Hepatic stellate cell (primary cell): ENCODE measurements at regions not wholly inside any gene's neighbourhood (a gene's known extent, or its start where the extent isn't known, plus 50 kb on each side); places are given as distances from the start of the nearest gene placed in this dataset.
A peak's percentile ranks its signal among the peaks of the same experiment; 100 is the strongest.

Experiments
- DNase-seq: peaks from one replicate; pipeline ENCODE4 v3.0.0; 2011; ENCODE audit warnings: low spot score

DNA sequence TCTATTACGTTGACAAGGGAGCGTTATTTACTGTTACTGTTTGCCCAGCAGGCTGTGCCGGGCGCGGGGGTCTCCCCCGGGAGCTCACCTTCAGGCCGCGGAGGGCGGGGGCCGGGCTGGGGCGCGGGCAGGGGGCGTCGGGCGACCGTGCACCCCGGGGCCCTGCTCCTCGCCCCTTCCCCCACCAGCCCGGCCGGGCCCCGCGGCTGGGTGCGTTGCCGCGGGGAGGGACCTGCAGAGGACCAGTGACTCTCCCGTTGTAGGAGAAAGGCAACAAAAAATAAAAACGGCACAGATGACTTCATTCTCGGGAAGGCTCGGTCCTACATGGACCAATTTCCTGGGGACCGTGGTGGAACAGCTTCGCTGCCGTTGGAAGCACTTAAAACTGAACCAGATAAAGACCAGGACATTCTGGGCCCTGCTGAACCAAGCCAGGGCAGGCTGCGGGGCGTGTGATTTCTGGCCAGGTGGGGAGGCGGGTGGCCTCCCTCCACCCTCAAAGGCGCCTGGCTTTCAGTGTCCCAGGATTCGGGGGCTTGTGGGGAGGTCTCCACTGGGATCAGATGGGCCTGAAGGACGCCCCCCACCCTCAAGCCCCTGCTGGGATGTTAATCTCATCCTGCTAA lies 57.4 kb downstream of the IGLL1 start:
- DNase-seq: peak; percentile 63

DNA sequence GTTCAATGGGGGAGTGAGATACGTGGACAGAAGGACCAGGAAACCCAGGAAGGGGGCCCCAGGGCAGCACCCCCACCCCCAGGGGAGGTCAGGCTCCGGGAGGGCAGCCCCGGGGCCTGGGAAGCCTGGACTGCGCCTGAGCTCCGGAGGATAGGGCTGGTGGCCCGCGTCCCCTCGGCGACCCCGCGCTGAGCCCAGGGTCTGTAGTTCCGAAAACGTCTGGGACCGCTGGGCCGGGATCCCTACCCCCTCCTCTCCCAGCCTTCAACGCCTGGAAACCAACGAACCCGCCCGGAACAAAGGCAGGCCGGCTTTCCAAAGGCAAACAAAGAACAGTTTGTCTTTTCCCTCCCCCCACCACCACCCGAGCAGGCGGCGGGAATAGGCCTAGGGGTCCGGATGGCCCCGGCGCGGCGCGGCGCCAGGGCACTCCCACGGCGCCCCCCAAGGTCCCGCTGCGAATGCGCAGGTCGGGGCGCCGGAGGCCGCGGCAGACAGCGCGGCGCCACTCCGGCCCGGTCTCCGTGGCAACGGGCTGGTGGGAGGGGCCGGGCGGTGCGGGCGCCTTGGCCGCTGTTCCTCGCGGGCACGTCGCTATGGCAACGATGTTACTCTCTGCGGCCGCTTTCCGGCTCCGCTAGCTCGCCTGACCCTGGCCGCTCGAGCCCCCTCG lies 58.5 kb downstream of the IGLL1 start:
- peak; percentile 96 for DNase-seq

DNA sequence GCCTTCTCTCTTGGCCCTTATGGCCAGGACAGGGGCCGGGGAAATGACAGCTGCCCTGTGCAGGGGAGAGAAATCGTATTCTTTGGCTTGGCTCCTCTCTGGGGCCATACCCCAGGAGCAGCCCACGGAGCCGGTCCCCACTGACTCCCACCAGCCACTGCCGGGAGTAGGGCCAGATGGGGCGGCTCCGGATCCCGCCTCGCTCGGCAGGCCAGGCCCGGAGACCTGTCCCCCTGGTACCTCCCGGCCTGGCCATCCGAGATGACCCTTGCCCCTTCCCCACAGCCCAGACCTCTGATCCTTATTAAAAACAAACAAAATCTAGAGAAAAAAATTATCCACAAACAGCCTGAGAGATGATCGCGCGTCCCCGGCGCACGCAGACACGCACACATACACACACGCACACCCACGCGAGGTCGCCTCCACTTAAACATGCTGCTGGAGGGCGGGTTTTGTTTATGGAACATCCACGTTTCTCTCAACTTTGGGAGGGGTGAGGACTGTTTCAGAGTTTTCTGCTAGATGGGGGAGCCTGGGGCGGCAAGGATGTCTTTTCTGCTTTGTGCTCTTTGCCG lies 59.1 kb downstream of the IGLL1 start:
- peak; percentile 61 for DNase-seq

DNA sequence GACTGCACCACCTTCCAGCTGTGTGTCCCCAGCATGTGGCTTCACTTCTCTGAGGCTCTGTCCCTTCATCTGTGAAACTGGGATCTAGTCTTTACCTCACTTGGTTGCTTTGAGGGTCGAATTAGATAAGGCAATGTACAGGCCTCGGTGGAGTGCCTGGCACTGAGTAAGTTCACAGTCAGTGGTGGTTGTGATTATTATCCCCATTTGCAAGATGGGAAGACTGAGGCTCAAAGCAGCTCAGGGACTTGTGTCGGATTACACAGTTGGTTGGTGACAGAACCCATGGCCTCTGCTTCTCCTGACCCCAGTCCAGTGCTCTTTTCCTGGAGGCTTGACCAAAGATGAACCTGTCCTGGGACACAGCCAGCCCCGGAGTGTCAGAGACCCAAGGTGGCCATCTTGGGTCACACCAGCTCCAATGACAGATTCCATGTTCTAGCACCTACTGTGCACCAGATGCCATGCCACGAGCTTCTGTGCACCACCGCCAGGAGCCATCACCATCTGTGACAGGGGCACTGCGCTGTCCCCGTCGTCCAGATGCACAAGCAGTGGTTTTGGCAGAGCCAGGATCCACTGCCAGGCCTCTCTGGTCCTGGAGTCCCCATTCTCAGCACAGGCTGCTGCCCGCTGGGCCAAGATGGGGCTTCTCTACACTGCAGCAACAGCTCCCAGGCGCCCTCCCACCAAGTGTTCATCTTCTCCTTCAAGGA lies 60.5 kb downstream of the IGLL1 start:
- no peak for DNase-seq

DNA sequence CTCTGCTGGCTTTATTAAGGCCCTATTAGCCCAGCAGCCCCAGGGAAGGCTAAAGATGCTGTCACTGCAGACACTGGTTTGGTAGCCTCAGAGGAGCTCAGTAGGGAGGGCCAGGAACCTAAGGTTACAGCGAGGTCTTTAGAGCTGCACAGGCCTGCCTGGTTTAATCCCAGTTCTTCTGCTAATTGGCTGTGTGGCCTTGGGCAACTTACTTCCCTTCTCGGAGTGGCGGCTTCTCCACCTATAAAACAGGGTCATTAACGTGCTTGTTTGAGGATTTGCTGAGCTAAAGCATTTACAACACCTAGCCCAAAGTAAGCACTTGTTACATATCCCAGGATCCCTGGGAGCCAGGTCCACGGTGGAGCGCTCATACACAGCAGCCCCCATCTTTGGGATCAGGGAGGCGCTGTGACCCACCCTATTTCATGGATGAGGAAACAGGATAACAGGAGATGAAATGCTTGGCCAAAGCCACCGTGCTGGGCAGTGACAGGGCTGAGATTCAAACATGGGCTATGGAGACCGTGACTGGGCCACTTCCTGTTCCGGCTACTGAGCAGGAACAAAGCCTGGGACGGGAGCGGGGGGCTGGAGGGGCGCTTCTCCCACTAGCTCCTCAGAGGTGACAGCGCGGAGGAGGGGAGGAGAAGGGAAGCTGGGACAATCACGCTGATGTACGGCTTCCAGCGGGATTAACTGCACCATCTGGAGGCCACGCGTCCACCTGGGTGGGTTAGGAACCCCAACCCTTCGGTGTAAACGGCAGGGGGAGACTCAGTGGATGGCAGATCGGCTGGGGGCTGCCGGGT lies 61.5 kb downstream of the IGLL1 start:
- no peak for DNase-seq

DNA sequence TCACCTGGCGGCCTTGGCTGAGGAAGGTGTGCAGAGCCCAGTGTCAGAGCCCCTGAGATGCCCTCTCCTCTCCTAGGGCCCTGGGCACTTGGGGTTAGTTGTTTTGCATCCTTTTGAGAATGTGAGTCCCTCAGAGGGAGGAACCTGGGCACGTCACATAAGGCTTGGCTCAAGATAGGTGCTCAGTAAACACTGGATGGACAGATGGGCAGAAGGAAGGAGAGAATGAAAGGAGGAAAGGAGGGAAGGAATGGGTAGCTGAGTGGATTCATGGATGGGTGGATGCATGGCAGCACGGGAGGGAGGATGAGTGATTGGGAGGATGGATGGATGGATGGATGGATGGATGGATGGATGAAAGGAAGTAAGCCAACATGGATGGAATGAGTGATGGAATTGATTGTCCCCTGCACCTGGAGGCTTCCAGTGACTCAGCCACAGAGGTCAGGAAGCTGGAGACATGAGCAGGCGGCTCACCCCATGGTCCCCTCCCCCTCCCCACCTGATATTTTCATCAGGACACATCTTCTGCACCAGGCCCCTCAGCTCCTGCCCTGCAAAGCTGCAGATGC lies 62.2 kb downstream of the IGLL1 start:
- no peak for DNase-seq

DNA sequence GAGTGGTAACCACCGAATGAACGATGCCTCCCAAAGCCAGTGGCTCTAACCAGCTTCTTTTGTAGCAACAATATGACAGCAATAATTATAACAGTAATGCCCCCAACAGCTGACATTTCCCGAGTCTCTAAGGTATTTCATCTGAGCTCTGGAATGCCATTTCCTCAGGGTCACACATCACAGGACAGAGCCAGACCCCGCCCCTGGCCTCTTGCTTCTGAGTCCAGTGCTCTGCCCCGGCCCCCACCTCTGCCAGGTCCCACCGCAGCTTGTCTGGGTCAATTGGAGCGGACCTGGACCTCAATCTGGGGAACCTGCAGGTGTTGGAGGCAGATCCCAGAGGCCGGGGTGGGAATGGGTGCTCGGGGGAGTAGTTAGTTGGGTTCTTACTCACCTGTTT lies 63.8 kb downstream of the IGLL1 start:
- no peak for DNase-seq

DNA sequence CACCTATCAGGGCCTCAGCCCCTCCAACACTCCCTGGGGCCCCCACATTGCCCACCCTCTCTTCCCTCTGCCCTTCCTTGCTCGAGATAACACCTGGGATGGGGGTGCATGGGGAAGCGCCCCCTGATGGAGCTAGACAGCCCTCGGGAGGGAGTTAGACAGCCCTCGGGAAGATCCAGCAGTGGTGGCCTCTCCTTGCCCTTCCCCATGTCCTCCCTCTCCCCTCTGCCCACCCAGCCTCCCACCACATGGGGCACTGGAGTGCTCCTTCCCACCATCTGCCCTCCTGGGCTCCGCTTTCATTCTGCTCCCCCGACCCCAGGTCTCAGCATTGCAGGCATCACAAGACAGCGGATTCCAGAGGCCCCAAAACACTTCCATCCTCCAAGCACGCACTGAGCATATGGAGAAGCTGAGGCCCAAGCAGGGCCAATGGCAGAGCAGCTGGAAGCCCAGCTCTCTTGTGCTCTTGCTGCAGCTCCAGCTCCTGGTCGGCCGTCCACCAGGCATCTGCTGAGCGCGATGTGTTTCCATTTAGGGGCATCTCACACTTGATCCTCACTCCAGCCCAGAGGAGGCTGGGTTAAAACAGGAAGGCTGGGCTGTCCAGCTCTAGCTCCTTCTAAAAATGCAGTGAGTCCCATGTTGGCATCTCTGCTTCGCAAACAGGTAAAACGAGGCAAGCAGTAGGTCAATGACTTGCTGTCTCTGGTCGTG lies 65.6 kb downstream of the IGLL1 start:
- DNase-seq: no peak

DNA sequence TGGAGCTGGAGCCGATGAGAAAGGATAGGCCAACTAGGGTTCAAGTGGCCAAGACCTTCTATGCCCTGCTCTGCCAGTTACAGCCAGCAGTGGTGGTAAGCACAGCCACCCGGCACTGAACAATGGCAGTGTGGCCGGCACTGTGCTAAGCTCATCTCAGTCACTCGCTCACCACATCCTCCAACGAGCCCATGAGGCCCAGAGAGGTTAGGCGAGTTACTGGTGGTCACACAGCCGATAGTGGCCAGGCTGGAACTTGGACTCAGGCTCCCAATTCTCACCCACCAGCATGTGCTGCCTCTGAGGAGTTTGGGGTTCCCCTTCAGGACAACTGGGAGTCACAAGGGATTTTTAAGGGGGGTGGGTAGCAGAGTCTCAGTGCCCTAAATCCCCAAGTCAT lies 66.4 kb downstream of the IGLL1 start:
- no peak for DNase-seq

DNA sequence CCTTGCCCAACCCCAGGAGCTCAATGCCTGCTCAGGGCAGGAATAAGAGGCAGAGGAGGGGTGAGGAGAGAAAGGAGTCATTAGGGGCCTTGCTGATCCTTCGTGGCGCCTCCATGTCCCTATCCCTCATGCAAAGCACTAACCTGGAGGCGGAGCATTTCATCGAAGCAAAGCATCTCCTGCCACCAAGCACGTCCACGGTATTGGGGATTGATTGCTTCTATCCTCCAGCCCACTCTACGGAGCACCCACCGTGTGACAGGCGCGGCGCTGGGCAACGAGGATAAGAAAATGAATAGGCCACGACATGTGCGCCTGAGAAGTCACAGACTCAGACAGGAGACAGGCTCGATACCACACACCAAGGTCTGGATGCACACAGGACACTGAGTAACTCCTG lies 67.0 kb downstream of the IGLL1 start:
- DNase-seq: no peak

DNA sequence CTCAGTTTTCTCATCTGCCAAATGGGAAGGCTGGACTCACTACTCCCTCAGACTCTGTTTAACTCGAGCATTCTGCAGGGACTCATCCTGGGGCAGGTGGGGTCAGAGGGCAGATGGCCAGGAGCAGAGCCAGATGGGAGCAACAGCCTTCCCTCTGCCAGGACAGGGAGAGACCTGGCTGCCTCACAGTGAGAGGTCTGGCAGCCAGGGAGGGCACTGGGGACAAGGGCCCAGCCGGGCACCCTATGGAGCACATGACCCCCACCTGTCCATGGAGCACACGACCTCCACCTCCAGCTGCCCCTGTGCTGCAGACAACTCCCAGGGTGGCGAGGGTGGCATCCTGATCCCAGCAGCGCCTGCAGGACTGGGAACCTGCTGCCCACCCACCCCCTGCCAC lies 67.4 kb downstream of the IGLL1 start:
- DNase-seq: no peak

DNA sequence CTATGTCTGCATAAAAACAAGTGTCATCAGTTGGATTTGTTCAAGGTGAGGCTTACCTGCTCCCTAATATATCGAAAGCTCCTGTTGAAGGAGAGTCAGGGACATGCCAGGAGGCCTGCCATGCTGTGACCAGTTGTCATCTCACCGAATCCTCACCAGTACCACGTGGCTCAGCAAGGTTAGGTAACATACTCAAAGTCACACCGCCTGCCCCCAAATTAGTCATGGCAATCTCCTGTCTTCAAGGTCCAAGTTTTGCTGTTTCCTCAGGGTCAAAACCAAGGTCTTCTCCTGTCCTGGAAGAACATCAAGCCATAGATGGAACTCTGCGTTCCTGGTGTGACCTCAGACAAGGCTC lies 67.8 kb downstream of the IGLL1 start:
- no peak for DNase-seq

DNA sequence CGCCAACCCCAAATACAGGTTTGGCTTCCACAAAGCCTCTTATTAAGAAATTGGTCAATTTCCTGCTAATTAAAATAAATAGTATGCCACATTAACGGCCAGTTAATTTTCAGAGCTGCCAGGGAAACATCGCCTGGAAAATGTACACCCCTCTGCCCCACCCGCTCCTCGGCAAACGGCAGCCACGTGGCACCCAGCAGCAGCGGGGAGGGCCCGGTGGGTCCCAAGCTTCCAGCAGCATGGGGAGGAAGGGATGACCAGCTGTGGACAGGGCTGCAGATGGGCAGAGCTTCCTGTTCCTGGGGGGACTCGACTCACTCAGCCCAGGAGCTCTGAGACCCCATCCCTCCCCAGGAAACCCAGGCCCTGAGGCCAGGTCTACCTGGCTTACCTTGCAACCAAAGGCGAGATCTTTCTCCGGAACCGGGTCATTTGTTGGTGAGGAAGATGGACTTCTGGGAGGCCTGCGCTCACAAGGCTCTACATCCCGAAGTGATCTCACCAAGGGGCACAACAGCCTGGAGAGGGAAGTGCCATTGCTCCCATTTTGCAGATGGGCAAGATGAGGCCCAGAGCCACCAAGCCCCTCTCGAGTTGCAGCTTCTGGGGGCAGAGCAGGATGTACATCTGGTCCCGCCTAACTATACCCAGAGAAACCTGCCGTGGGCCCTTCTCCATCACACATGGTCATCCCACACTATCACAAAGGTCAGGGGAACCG lies 68.3 kb downstream of the IGLL1 start:
- no peak for DNase-seq

DNA sequence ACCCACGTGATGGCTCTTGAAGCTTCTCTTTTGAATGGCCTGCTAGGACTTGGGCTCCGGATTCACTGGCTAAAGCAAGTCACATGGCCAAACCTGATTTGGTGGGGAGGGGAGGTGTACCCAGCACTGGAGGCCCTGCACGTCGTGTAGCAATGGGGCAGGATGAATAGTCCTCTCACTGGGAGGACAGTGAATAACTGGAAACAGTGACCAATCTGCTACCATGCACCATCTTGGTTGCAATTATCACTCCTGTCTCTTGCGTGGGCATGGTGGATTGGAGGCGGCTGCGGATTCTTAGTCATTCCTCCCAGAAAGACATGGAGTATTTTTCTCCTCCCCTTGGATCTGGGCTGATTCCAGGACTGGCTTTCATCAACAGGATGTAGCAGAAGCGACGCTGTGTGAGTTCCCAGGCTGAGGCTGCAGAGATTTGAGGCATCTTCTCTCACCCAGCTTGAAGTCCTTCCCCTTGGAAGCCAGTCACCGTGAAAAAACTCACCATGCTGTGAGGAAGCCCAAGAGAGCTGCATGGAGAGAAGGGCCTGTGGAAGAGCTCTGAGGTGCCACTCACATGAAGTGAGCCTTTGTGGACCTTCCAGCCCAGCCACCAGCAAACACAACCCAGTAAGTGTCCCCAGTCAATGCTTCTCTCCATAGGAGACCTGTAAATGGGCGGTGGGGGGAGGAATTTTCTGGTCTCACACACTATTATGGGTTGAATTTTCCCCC lies 70.4 kb downstream of the IGLL1 start:
- no peak for DNase-seq

DNA sequence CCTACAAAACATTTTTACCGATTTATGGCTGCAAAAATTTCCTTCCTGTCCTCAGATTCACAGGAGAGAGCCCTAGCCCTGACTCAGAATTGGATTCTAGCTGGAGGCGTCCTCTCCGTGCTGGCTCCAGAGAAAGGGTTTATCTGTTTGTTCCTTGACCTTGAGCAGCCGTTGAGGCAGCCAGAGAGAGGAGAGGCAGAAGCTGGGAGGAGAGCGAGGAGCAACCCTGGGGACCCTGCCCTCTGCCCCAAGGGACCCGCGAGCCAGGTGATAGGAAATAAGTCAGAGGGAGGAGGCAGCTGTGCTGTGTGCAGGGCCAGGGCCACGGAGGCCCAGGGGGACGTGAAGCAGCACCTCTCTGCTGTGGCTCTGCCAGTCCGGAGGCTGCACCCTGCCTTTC lies 75.6 kb downstream of the IGLL1 start:
- DNase-seq: no peak

DNA sequence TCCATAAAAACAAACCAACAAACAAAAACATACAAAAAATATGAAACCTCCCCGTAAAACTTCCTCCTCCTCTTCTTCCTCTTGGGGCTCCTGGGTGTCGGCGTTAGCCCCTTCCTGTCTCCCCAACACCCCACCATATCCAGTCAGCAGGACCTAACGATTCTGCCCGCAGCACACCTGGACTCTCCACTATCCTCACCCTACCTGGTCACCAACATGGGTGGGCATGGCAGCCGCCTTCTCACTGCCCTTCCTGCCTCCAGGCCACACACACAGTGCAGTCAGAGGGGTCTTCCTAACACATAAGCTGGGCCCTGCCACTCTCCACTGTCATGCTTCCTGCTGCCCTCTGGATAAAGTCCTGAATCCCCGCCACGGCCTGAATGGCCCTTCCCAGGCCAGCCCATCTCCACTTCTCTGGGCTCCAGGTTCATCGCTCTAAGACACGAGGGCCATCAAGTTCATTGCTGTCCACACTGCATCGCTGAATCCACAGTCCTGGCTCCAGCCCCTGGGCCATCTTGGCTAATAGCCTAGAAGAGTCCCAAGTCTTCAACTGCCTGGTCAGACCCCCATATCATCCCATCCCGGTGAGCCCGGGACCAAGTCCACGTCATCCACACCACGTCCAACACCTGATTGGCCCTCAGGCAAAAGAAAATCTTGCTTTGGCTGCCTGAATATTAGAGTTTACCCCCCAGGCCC lies 76.2 kb downstream of the IGLL1 start:
- no peak for DNase-seq

DNA sequence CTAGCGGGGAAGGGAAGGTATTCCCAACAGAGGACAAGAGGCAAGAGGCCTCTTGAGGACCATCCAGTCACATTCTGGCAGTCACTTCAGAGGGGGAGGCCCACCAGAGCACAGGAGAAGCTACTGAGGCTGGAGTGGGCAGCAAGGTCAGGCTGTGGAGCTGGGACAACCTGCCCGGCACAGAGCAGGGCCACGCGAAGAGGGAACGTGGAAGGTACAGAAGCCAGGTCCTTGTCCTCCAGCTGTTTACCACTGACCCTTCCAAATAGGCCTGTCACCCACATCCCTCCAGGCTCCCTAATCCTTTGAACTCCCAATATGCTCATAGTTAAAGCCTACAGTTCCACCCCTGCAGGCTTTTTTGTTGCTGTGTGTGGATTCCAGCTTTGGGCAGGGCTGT lies 76.9 kb downstream of the IGLL1 start:
- no peak for DNase-seq

DNA sequence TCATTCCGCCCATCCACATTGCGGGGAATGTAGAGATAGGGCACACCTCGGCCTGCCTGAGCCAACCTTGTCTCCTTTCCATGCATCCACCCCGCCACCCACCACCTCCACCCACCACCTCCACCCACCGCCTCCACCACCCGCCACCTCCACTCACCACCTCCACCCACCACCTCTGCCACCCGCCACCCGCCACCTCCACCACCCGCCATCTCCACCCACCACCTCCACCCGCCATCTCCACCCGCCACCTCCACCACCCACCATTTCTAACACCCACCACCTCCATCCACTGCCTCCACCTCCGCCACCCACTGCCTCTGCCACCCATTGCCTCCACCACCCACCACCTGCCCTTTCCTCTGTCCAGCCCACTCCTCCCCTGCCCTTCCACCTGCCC lies 78.4 kb downstream of the IGLL1 start:
- no peak for DNase-seq

DNA sequence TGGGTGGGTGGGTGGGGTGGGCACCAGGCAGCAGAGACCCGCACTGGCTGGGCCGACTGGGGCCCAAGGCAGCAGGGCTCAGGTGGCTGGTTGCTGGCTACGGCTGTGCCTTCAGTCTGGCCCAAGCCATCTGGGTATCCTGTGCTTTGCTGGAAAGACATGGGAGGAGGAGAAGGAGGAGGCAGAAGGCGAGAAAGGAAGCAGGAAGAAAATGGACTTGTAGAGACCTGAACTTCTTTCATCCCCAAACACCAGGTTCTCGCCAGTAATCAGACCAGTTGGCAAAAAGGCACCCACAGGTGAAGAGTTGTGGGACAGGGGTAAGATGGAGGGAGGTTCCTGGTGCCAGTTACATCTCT lies 78.8 kb downstream of the IGLL1 start:
- no peak for DNase-seq
